PC-9 (cell line): ENCODE measurements at regions not wholly inside any gene's neighbourhood (a gene's known extent, or its start where the extent isn't known, plus 50 kb on each side); places are given as distances from the start of the nearest gene placed in this dataset.
"Not testable (repeated sequence)": the region's sequence is repeated elsewhere in the genome, so short reads cannot be mapped to it uniquely, and the experiment has no call there.

Source experiments
- BruUV-seq: library from RNA; stranded (reverse); fragments of 400-500 nt; replicated peaks from 2 replicates; lab custom pipeline; 2021; lab: Mats Ljungman, UMichigan
- CTCF ChIA-PET: fragments of 300-600 bp; sonication (Branson Sonifier 250); formaldehyde crosslinking; loops from one replicate; lab custom pipeline; 2022; ENCODE audit warnings: antibody characterized with exemption; lab: Charles Lee
- POLR2A ChIA-PET: fragments of 300-600 bp; sonication (Branson Sonifier 250); formaldehyde crosslinking; loops from one replicate; lab custom pipeline; 2022; ENCODE audit warnings: antibody characterized with exemption; ENCODE audit not compliant: unreplicated experiment; lab: Charles Lee
- DNase-seq, 2 experiments: peaks; one replicate each; pipeline versions ENCODE4 v3.0.0 to v3.0.0-alpha.2; 2015 to 2022; ENCODE audit warnings: mixed read lengths in 1 of 2
- H2AFZ ChIP-seq: fragments of 200-600 bp; sonication (generic); 2 replicates; pipeline ENCODE4 v1.8.1; 2017; ENCODE audit warnings: antibody characterized with exemption
- H3F3A ChIP-seq: fragments of 200-600 bp; sonication (generic); 2 replicates; pipeline ENCODE4 v1.8.1; 2017; ENCODE audit warnings: antibody characterized with exemption, mild to moderate bottlenecking, low read depth; ENCODE audit not compliant: insufficient read depth
- H3K27ac ChIP-seq: fragments of 200-600 bp; sonication (generic); 2 replicates; pipeline ENCODE4 v1.6.1; 2016; ENCODE audit warnings: mixed run types
- H3K27me3 ChIP-seq: fragments of 200-600 bp; sonication (generic); 2 replicates; pipeline ENCODE4 v1.6.1; 2016; ENCODE audit warnings: low read depth, mixed run types; ENCODE audit not compliant: insufficient read depth
- H3K36me3 ChIP-seq: fragments of 200-600 bp; sonication (generic); 2 replicates; pipeline ENCODE4 v1.6.1; 2016; ENCODE audit warnings: low read depth, mixed run types
- H3K4me1 ChIP-seq: fragments of 200-600 bp; sonication (generic); replicated peaks from 2 replicates; pipeline ENCODE4 v1.6.1; 2016; ENCODE audit warnings: mixed run types; ENCODE audit not compliant: insufficient read depth
- H3K4me2 ChIP-seq: fragments of 200-600 bp; sonication (generic); 2 replicates; pipeline ENCODE4 v1.6.1; 2017; ENCODE audit warnings: mixed run types
- H3K4me3 ChIP-seq: fragments of 200-600 bp; sonication (generic); 2 replicates; pipeline ENCODE4 v1.6.1; 2016; ENCODE audit warnings: mixed run types
- H3K79me2 ChIP-seq: fragments of 200-600 bp; sonication (generic); 2 replicates; pipeline ENCODE4 v1.6.1; 2017; ENCODE audit warnings: low read depth, mixed run types
- H3K9me2 ChIP-seq: fragments of 200-600 bp; sonication (generic); 2 replicates; pipeline ENCODE4 v1.8.1; 2017; ENCODE audit warnings: mild to moderate bottlenecking; ENCODE audit not compliant: insufficient read depth
- H3K9me3 ChIP-seq: fragments of 200-600 bp; sonication (generic); 2 replicates; pipeline ENCODE4 v1.8.1; 2016; ENCODE audit warnings: low read depth; ENCODE audit not compliant: insufficient read depth
- H4K20me1 ChIP-seq: fragments of 200-600 bp; sonication (generic); 2 replicates; pipeline ENCODE4 v1.8.1; 2017; ENCODE audit not compliant: insufficient read depth
- EZH2 ChIP-seq: fragments of 200-600 bp; sonication (generic); IDR thresholded peaks from 2 replicates; pipeline ENCODE4 v1.8.0; 2017; ENCODE audit warnings: antibody characterized with exemption, low read depth
- intact Hi-C: fragments of 100-400 bp; cut with micrococcal nuclease; formaldehyde crosslinking; loops from one replicate; pipeline ENCODE4 v1.10.0; 2022; ENCODE audit not compliant: unreplicated experiment
- TF ChIP-seq, protein P1 (sequence below): fragments of 200-600 bp; sonication (generic); conservative IDR thresholded peaks from 2 replicates; pipeline ENCODE4 v1.6.1; 2017; ENCODE audit warnings: mixed run types, antibody characterized with exemption, mild to moderate bottlenecking, moderate library complexity

DNA sequence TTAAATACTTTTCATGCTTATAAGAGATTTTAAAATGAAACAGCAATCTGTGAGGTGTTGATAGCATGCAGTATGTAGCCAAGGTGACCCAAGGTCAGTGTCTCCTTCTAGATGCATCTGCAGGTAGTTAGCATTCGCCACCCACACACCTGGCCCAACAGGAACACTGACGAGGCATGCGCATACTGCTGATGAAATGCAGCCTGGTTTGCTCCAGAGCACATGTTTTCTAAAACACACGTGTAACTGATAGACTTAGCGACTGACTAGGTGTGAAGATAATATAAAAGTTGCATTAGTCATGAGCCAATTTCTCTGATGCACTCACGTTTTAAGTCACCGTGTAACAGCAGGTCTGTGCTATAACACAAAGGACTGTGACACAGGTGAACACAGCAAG is 77.1 kb upstream of the RPS6KA2 start:
- Histone ChIP-seq H3F3A (no peaks in the 10 kb centered on the region), H3K9me2 (no peaks in the 10 kb centered on the region), H3K36me3 (no peaks in the 10 kb centered on the region), H3K4me1 (peaks cover 6% of the 10 kb centered on the region; the same call in 1 of the 2 replicates), H3K27ac (no peak overlapping the region), H3K9me3 (no peaks in the 10 kb centered on the region; the same call in 1 of the 2 replicates), H3K79me2 (no peaks in the 10 kb centered on the region), H4K20me1 (no peaks in the 10 kb centered on the region), H3K4me3 (no peak overlapping the region), H2AFZ (no peak overlapping the region), H3K4me2 (no peak overlapping the region), H3K27me3 (peaks cover 5% of the 10 kb centered on the region; the same call in 1 of the 2 replicates)
- POLR2A ChIA-PET, result no interaction called here
- BruUV-seq, result no TSS peak
- no peak for DNase-seq
- intact Hi-C loops, result no loop called here
- CTCF ChIA-PET, result no interaction called here
- no peak for TF ChIP-seq EZH2
- TF ChIP-seq, protein P1, sequence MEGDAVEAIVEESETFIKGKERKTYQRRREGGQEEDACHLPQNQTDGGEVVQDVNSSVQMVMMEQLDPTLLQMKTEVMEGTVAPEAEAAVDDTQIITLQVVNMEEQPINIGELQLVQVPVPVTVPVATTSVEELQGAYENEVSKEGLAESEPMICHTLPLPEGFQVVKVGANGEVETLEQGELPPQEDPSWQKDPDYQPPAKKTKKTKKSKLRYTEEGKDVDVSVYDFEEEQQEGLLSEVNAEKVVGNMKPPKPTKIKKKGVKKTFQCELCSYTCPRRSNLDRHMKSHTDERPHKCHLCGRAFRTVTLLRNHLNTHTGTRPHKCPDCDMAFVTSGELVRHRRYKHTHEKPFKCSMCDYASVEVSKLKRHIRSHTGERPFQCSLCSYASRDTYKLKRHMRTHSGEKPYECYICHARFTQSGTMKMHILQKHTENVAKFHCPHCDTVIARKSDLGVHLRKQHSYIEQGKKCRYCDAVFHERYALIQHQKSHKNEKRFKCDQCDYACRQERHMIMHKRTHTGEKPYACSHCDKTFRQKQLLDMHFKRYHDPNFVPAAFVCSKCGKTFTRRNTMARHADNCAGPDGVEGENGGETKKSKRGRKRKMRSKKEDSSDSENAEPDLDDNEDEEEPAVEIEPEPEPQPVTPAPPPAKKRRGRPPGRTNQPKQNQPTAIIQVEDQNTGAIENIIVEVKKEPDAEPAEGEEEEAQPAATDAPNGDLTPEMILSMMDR, result no peak

DNA sequence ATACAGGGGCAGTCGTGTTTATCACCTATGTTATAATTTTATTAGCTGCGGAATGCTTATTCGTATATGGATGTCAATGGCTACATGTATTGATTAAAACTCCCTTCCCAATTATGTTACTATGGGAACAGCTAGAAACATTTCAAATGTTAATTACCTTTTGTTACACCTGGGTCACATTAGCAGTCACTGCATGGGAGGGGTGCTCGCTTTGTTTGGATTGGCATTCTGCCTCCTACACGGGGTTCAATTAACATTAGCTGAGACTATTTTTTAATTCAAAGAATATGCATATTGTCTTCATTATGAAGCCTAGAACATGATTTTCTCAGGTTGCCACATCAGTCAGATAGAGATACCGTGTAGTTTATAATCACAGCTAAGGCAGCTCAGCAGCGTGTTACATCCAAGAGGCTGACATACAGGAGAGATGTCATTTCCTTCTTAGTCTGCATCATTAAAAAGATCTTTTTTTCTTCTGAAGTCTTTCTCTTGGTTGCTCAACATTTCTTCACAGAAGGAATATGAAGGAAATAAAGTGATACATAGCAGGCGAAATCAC is 76.2 kb upstream of the RPS6KA2 start:
- Histone ChIP-seq H3K4me3 (no peak overlapping the region), H3K79me2 (no peaks in the 10 kb centered on the region), H3K36me3 (no peaks in the 10 kb centered on the region), H3F3A (no peaks in the 10 kb centered on the region), H3K27me3 (peaks cover 10% of the 10 kb centered on the region), H3K27ac (no peak overlapping the region), H3K9me3 (no peaks in the 10 kb centered on the region; the same call in 1 of the 2 replicates), H2AFZ (no peak overlapping the region), H3K4me2 (no peak overlapping the region), H3K4me1 (peaks cover 6% of the 10 kb centered on the region; the same call in 1 of the 2 replicates), H3K9me2 (no peaks in the 10 kb centered on the region), H4K20me1 (no peaks in the 10 kb centered on the region)
- TF ChIP-seq EZH2, result no peak
- TF ChIP-seq, protein P1, result no peak
- ChIA-PET POLR2A (no interaction called here), CTCF (no interaction called here)
- BruUV-seq, result no TSS peak
- intact Hi-C loops, result no loop called here
- DNase-seq, result no peak

DNA sequence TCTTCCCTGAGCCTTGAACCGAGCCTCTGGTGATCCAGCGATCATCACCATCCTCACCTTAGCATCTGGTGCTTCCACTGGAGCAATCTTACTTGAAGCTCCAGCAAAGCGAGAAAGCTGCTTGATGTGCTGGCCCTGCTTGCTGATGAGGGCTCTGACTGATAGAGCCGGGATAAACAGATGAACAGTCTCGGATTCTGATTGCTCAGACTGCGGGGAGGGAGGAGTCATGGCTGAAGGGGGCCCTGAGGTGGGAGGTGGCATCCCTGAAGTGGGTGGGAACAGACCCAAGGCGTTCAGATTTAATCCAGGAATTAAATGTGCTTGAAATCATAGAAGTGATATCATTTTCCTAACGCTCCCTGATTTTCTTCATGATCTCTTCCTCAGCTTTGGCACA is 74.4 kb upstream of the RPS6KA2 start:
- H3K79me2 ChIP-seq, H3K27ac ChIP-seq, H3K36me3 ChIP-seq, CTCF ChIA-PET, H3K4me2 ChIP-seq, H4K20me1 ChIP-seq, H3K4me3 ChIP-seq, intact Hi-C loops, H3K9me3 ChIP-seq, H3K4me1 ChIP-seq, H3K9me2 ChIP-seq, BruUV-seq, H2AFZ ChIP-seq, DNase-seq, H3F3A ChIP-seq, POLR2A ChIA-PET: not testable (repeated sequence)
- peaks cover 10% of the 10 kb centered on the region for H3K27me3 ChIP-seq

DNA sequence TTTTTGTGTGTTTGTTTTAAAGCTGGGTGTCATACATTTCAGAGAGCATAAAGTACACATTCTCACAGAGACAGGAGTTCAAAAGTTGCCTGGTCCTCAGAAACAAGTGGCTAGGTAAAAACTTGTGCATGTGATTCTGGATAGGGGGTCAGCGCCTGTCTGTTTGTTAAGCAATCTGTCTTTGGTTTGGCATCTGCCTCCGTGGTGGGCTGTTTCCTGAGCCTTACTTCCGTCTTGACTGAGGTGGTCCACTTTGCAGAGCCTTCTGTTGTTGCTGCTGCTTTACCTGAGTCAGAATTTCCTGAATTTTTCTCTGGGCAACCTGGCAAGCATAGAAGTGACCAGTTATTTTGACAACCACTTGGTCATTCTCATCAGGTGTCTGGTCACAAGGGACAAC is 73.8 kb upstream of the RPS6KA2 start:
- POLR2A ChIA-PET, BruUV-seq, H3K36me3 ChIP-seq, H2AFZ ChIP-seq, H3K4me1 ChIP-seq, H4K20me1 ChIP-seq, H3K9me2 ChIP-seq, CTCF ChIA-PET, H3K79me2 ChIP-seq, DNase-seq, H3K4me2 ChIP-seq, intact Hi-C loops, H3K9me3 ChIP-seq, H3F3A ChIP-seq, H3K27ac ChIP-seq, H3K4me3 ChIP-seq: not testable (repeated sequence)
- H3K27me3 ChIP-seq, result peaks cover 10% of the 10 kb centered on the region
